ENCODE measurements at regions not wholly inside any gene's neighbourhood (a gene's known extent, or its start where the extent isn't known, plus 50 kb on each side); places are given as distances from the start of the nearest gene placed in this dataset.

- intact Hi-C loops (cut with micrococcal nuclease), result no loop called here
- no peaks in the 10 kb centered on the region for H3K36me3 ChIP-seq (ENCODE audit: low read depth, low read length)
- no peak overlapping the region for H3K27ac ChIP-seq (ENCODE audit: low read length)
- no peaks in the 10 kb centered on the region for H3K9me2 ChIP-seq (replicated peaks; ENCODE audit: low read length)
- H3K4me3 ChIP-seq (ENCODE audit: low read length), result no peak overlapping the region
- H3K4me1 ChIP-seq (ENCODE audit: insufficient read depth, low read length), result no peaks in the 10 kb centered on the region
- ChIA-PET CTCF (no interaction called here), POLR2A (ENCODE audit: unreplicated experiment) (no interaction called here)
- ATAC-seq (no peak), DNase-seq (no peak)
- TF ChIP-seq, protein P1, sequence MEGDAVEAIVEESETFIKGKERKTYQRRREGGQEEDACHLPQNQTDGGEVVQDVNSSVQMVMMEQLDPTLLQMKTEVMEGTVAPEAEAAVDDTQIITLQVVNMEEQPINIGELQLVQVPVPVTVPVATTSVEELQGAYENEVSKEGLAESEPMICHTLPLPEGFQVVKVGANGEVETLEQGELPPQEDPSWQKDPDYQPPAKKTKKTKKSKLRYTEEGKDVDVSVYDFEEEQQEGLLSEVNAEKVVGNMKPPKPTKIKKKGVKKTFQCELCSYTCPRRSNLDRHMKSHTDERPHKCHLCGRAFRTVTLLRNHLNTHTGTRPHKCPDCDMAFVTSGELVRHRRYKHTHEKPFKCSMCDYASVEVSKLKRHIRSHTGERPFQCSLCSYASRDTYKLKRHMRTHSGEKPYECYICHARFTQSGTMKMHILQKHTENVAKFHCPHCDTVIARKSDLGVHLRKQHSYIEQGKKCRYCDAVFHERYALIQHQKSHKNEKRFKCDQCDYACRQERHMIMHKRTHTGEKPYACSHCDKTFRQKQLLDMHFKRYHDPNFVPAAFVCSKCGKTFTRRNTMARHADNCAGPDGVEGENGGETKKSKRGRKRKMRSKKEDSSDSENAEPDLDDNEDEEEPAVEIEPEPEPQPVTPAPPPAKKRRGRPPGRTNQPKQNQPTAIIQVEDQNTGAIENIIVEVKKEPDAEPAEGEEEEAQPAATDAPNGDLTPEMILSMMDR (conservative IDR thresholded peaks at IDR 0.05; ENCODE audit: low read depth, low read length), result peak; percentile 32; the same call in 1 of the 2 replicates
- no peak for TF ChIP-seq EZH2 (IDR thresholded peaks at IDR 0.05; ENCODE audit: low read length, unreplicated experiment)
- no peaks in the 10 kb centered on the region for H3K9me3 ChIP-seq (ENCODE audit: low read length)
- no peaks in the 10 kb centered on the region for H3F3A ChIP-seq (ENCODE audit: low read length, unreplicated experiment)
- H3K9ac ChIP-seq (ENCODE audit: low read length), result no peak overlapping the region
- H3K79me2 ChIP-seq (ENCODE audit: low read length), result no peaks in the 10 kb centered on the region
- no peaks in the 10 kb centered on the region for H4K20me1 ChIP-seq (ENCODE audit: low read length)
- BruUV-seq (replicated peaks), result no TSS peak
- H3K27me3 ChIP-seq (ENCODE audit: low read length), result no peaks in the 10 kb centered on the region
- no peak overlapping the region for H3K4me2 ChIP-seq (ENCODE audit: low read length)
- no peak overlapping the region for H2AFZ ChIP-seq (ENCODE audit: low read length)
Observed at GRCh38 chr12:127526925-127527324, 740.0 kb upstream of the TMEM132C start.

DNA sequence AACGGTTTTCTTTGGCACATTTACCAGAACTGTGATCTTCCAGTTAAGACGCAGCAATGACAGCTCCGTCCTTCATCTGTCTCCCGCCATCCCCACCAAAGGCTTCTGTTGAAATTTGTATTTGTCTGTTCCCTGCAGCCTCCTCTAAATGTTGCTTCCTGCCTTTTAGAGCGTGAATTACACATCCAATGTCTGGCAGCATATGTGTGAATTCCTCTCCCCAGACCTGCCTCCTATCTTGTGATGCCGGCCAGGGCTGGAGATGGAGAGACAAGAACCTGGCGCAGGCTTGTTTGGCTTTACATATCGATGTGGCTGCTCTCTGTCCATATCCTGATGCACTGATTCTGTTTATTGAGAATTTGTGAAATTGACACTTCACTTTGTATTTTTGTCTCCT, 738.4 kb upstream of the TMEM132C start:
- Histone ChIP-seq H3K36me3 (ENCODE audit: low read depth, low read length) (no peaks in the 10 kb centered on the region), H3K79me2 (ENCODE audit: low read length) (no peaks in the 10 kb centered on the region), H2AFZ (ENCODE audit: low read length) (no peak overlapping the region), H3F3A (ENCODE audit: low read length, unreplicated experiment) (no peaks in the 10 kb centered on the region), H3K4me1 (ENCODE audit: insufficient read depth, low read length) (no peaks in the 10 kb centered on the region), H3K9me3 (ENCODE audit: low read length) (no peaks in the 10 kb centered on the region), H3K27me3 (ENCODE audit: low read length) (no peaks in the 10 kb centered on the region), H3K4me2 (ENCODE audit: low read length) (no peak overlapping the region), H3K9me2 (replicated peaks; ENCODE audit: low read length) (no peaks in the 10 kb centered on the region), H3K9ac (ENCODE audit: low read length) (no peak overlapping the region), H3K4me3 (ENCODE audit: low read length) (no peak overlapping the region), H3K27ac (ENCODE audit: low read length) (no peak overlapping the region), H4K20me1 (ENCODE audit: low read length) (no peaks in the 10 kb centered on the region)
- TF ChIP-seq, protein P1 (conservative IDR thresholded peaks at IDR 0.05; ENCODE audit: low read depth, low read length), result no peak
- TF ChIP-seq EZH2phosphoT487 (IDR thresholded peaks at IDR 0.05; ENCODE audit: borderline replicate concordance, low read length) (no peak), EZH2 (IDR thresholded peaks at IDR 0.05; ENCODE audit: low read length, unreplicated experiment) (no peak)
- no peak for ATAC-seq
- DNase-seq, result no peak
- CTCF ChIA-PET, result no interaction called here
- intact Hi-C loops (cut with micrococcal nuclease), result no loop called here
- BruUV-seq (replicated peaks), result no TSS peak
- POLR2A ChIA-PET (ENCODE audit: unreplicated experiment), result no interaction called here

DNA sequence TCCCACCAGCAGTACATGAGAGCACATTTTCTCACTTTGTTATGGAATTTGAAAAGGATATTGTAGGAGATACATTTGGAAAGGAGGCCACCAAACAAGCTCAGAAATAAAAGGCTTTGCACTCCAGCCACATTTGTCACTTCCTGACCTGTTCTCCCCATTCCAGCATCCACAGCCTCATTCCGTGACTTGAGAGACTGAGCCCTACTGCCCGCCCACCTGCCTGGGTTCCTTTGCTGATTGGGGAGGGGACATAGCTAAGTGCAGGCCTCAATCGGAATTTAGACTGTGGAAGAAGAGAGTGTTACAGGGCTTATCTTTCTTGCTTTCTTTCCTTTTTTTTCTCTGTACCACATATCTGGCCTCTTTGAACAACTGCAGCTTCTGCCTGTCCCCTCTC, 735.4 kb upstream of the TMEM132C start:
- H3F3A ChIP-seq (ENCODE audit: low read length, unreplicated experiment), result no peaks in the 10 kb centered on the region
- ChIA-PET POLR2A (ENCODE audit: unreplicated experiment) (no interaction called here), CTCF (no interaction called here)
- no peaks in the 10 kb centered on the region for H3K4me1 ChIP-seq (ENCODE audit: insufficient read depth, low read length)
- H3K36me3 ChIP-seq (ENCODE audit: low read depth, low read length), result no peaks in the 10 kb centered on the region
- H3K9me2 ChIP-seq (replicated peaks; ENCODE audit: low read length), result no peaks in the 10 kb centered on the region
- BruUV-seq (replicated peaks), result no TSS peak
- DNase-seq (no peak), ATAC-seq (no peak)
- no peak overlapping the region for H3K4me3 ChIP-seq (ENCODE audit: low read length)
- H2AFZ ChIP-seq (ENCODE audit: low read length), result 0 out of 2 replicates have a peak overlapping the region, but pooled peaks have one; percentile 25
- no peaks in the 10 kb centered on the region for H3K9me3 ChIP-seq (ENCODE audit: low read length)
- no peak overlapping the region for H3K4me2 ChIP-seq (ENCODE audit: low read length)
- TF ChIP-seq EZH2 (IDR thresholded peaks at IDR 0.05; ENCODE audit: low read length, unreplicated experiment) (no peak), EZH2phosphoT487 (IDR thresholded peaks at IDR 0.05; ENCODE audit: borderline replicate concordance, low read length) (no peak)
- TF ChIP-seq, protein P1 (conservative IDR thresholded peaks at IDR 0.05; ENCODE audit: low read depth, low read length), result no peak
- intact Hi-C loops (cut with micrococcal nuclease), result no loop called here
- no peaks in the 10 kb centered on the region for H4K20me1 ChIP-seq (ENCODE audit: low read length)
- H3K9ac ChIP-seq (ENCODE audit: low read length), result no peak overlapping the region
- no peaks in the 10 kb centered on the region for H3K79me2 ChIP-seq (ENCODE audit: low read length)
- H3K27ac ChIP-seq (ENCODE audit: low read length), result no peak overlapping the region
- no peaks in the 10 kb centered on the region for H3K27me3 ChIP-seq (ENCODE audit: low read length)

Measured in PC-3 (cell line).